ENCODE measurements at regions not wholly inside any gene's neighbourhood (a gene's known extent, or its start where the extent isn't known, plus 50 kb on each side); places are given as distances from the start of the nearest gene placed in this dataset.

GRCh38 chr4:45100956-45101818 lies 374.8 kb upstream of the GNPDA2 start:
- no peak for DNase-seq (ENCODE audit: low read depth)
- TF ChIP-seq CTCF (conservative IDR thresholded peaks at IDR 0.05; ENCODE audit: low read depth, low read length) = no peak
- H3K4me3 ChIP-seq (ENCODE audit: low read depth, low read length) = no peak overlapping the region

DNA sequence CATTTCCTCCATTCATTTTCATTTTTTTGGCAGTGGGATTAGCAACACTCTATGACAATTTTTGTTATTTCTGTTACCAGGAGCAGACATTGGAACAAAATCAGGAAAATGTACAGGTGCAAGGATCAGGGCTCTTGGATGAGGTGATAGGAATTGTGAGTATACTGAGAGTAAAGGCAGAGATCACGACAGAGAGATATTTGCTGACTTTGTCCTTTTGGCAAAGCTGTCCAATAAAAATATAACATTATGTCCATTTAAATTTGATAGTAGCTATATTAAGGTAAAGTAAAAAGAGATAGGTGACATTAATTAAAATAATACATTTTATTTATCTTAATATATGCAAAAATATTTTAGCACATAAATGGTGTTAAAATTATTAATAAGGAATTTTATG lies 373.1 kb upstream of the GNPDA2 start:
- no peak for DNase-seq (ENCODE audit: low read depth)
- TF ChIP-seq CTCF (conservative IDR thresholded peaks at IDR 0.05; ENCODE audit: low read depth, low read length) = no peak
- no peak overlapping the region for H3K4me3 ChIP-seq (ENCODE audit: low read depth, low read length)

- no peak overlapping the region for H3K4me3 ChIP-seq (ENCODE audit: low read depth, low read length)
- no peak for DNase-seq (ENCODE audit: low read depth)
- no peak for TF ChIP-seq CTCF (conservative IDR thresholded peaks at IDR 0.05; ENCODE audit: low read depth, low read length)
These were observed 368.3 kb upstream of the GNPDA2 start for GRCh38 chr4:45094684-45095083.

DNA sequence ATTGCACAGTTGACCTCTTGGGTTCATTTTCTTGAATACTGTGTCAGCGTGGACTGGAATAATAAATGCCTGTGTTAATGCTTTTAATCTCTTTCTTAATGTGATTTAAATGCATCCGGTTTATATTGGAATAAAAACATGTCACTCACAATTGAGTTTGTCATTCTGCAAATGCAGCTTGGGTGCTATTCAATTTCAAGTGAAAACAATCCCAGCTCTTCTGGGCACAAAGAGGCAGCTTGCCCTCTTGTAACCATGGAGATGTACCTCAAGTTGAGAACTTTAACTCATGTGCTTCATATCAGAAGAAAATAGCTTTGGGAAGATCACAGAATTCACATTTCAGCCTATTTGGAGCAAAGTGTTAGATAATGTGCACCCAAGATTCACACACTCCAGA lies 355.7 kb upstream of the GNPDA2 start:
- DNase-seq (ENCODE audit: low read depth) = no peak
- no peak overlapping the region for H3K4me3 ChIP-seq (ENCODE audit: low read depth, low read length)
- no peak for TF ChIP-seq CTCF (conservative IDR thresholded peaks at IDR 0.05; ENCODE audit: low read depth, low read length)

DNA sequence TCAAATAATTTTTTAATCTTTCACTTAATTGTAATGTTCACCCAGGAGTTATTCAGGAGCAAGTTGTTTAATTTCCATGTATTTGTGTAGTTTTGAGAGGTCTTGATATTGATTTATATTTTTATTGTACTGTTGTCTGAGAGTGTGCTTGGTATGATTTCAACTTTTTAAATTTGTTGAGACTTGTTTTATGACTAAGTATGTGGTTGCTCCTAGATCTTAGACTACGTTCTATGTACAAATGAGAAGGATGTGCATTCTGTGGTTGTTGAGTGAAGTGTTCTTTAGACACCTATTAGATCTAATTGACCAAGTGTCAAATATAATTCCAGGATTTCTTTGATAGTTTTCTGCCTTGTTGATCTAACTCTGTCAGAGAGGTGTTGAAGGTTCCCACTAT lies 353.3 kb upstream of the GNPDA2 start:
- no peak for TF ChIP-seq CTCF (conservative IDR thresholded peaks at IDR 0.05; ENCODE audit: low read depth, low read length)
- DNase-seq (ENCODE audit: low read depth) = no peak
- no peak overlapping the region for H3K4me3 ChIP-seq (ENCODE audit: low read depth, low read length)

DNA sequence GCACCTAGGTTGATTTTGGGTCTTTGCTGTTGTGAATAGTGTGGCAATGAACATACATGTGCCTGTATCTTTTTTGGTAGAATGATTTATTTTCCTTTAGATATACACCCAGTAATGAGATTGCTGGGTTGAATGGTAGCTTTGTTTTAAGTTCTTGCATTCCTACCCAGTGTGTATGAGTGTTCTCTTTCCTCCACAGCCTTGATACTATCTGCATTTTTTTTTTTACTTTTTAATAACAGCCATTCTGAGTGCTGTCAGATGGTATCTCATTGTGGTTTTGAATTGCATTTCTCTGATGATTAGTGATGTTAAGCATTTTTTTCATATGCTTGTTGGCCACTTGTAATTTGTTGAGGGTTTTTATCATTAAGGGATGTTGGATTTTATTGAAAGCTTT lies 351.8 kb upstream of the GNPDA2 start:
- TF ChIP-seq CTCF (conservative IDR thresholded peaks at IDR 0.05; ENCODE audit: low read depth, low read length) = no peak
- H3K4me3 ChIP-seq (ENCODE audit: low read depth, low read length) = no peak overlapping the region
- no peak for DNase-seq (ENCODE audit: low read depth)

GRCh38 chr4:45072981-45073380 lies 346.6 kb upstream of the GNPDA2 start:
- H3K4me3 ChIP-seq (ENCODE audit: low read depth, low read length) = no peak overlapping the region
- TF ChIP-seq CTCF (conservative IDR thresholded peaks at IDR 0.05; ENCODE audit: low read depth, low read length) = no peak
- no peak for DNase-seq (ENCODE audit: low read depth)

All from epithelial cell of proximal tubule (primary cell).